GM12878 (cell line): ENCODE measurements at regions not wholly inside any gene's neighbourhood (a gene's known extent, or its start where the extent isn't known, plus 50 kb on each side); places are given as distances from the start of the nearest gene placed in this dataset.

Source experiments
- ATAC-seq: fragments of 200-7000 bp; cut with Tn5 transposase; 3 replicates; pipeline ENCODE4 v1.9.1; 2020; ENCODE audit warnings: mild to moderate bottlenecking, moderate library complexity
- BruUV-seq: library from RNA; stranded (reverse); fragments of 400-500 nt; replicated peaks from 2 replicates; lab custom pipeline; 2021; lab: Mats Ljungman, UMichigan
- CTCF ChIA-PET: fragments of 300-600 bp; sonication (Branson Sonifier 250); formaldehyde crosslinking; extraction: SDS; loops from one replicate; lab custom pipeline; 2021; ENCODE audit warnings: inconsistent platforms; lab: Yijun Ruan, JAX
- POLR2A ChIA-PET: fragments of 350-600 bp; formaldehyde crosslinking; extraction: SDS; loops from one replicate; lab custom pipeline; 2021; ENCODE audit warnings: inconsistent platforms; lab: Charles Lee
- RAD21 ChIA-PET: fragments of 300-600 bp; sonication (Branson Sonifier 250); formaldehyde crosslinking; loops from one replicate; lab custom pipeline; 2023; ENCODE audit warnings: antibody characterized with exemption; ENCODE audit not compliant: unreplicated experiment; lab: Charles Lee
- SMC1A ChIA-PET: fragments of 300-600 bp; sonication (Branson Sonifier 250); formaldehyde crosslinking; loops from one replicate; lab custom pipeline; 2023; ENCODE audit not compliant: unreplicated experiment, uncharacterized antibody; lab: Charles Lee
- DNase-seq: peaks from one replicate; pipeline ENCODE4 v3.0.0-alpha.2; 2011; ENCODE audit warnings: low read depth, low spot score
- FAIRE-seq: peaks from 3 replicates; lab custom pipeline; 2011; peaks lifted over from hg19 to GRCh38; lab: Jason Lieb, UNC
- H2AFZ ChIP-seq: 2 replicates; pipeline ENCODE4 v1.6.0; 2011; ENCODE audit warnings: low read depth, low read length, control low read depth; ENCODE audit not compliant: control insufficient read depth
- H3K27ac ChIP-seq: 2 replicates; pipeline ENCODE4 v1.5.1; 2011; ENCODE audit warnings: control low read depth; ENCODE audit not compliant: control insufficient read depth, insufficient read depth
- H3K27me3 ChIP-seq, 2 experiments: replicated peaks in 1 of 2; 2 replicates each; pipeline versions ENCODE4 v1.6.0 to v1.6.1; 2011; ENCODE audit warnings: low read length in 1 of 2; ENCODE audit not compliant: control insufficient read depth in 2 of 2, insufficient read depth in 2 of 2
- H3K36me3 ChIP-seq, 2 experiments: 2 replicates each; pipeline ENCODE4 v1.5.1; 2011; ENCODE audit warnings: low read length in 1 of 2; ENCODE audit not compliant: control insufficient read depth in 2 of 2, insufficient read depth in 2 of 2
- H3K4me1 ChIP-seq: 2 replicates; pipeline ENCODE4 v1.6.1; 2011; ENCODE audit warnings: mild to moderate bottlenecking, low read length, moderate library complexity, mixed read lengths; ENCODE audit not compliant: control insufficient read depth, insufficient read depth
- H3K4me2 ChIP-seq: 2 replicates; pipeline ENCODE4 v1.6.0; 2011; ENCODE audit warnings: control low read depth; ENCODE audit not compliant: control insufficient read depth, insufficient read depth
- H3K4me3 ChIP-seq: fragments of 200-600 bp; sonication (generic); 2 replicates; pipeline ENCODE4 v1.5.1; 2016
- H3K79me2 ChIP-seq: 2 replicates; pipeline ENCODE4 v1.6.0; 2011; ENCODE audit warnings: low read length; ENCODE audit not compliant: control insufficient read depth, insufficient read depth
- H3K9ac ChIP-seq: 2 replicates; pipeline ENCODE4 v1.8.0; 2011; ENCODE audit warnings: low read length, control low read depth, mixed read lengths; ENCODE audit not compliant: control insufficient read depth, insufficient read depth
- H3K9me3 ChIP-seq: replicated peaks from 3 replicates; pipeline ENCODE4 v1.5.1; 2011; ENCODE audit warnings: mild to moderate bottlenecking, low read length; ENCODE audit not compliant: control insufficient read depth, insufficient read depth
- H4K20me1 ChIP-seq: 2 replicates; pipeline ENCODE4 v1.6.0; 2011; ENCODE audit not compliant: control insufficient read depth, insufficient read depth
- ASH2L ChIP-seq: fragments of 300-600, 200-600 bp; sonication (generic); IDR thresholded peaks from 2 replicates; pipeline ENCODE4 v1.6.1; 2017; ENCODE audit warnings: low read depth, mild to moderate bottlenecking, borderline replicate concordance
- ATF7 ChIP-seq: fragments of 450-650 bp; IDR thresholded peaks from 2 replicates; pipeline ENCODE4 v1.6.1; 2016; ENCODE audit warnings: low read depth, mild to moderate bottlenecking
- BCL11A ChIP-seq: IDR thresholded peaks from 2 replicates; pipeline ENCODE4 v1.6.1; 2011; ENCODE audit warnings: low read depth, low read length
- MTA2 ChIP-seq: fragments of 450-650 bp; IDR thresholded peaks from 2 replicates; pipeline ENCODE4 v1.6.1; 2016; ENCODE audit warnings: low read depth, mild to moderate bottlenecking, moderate library complexity
- NFYB ChIP-seq: IDR thresholded peaks from 2 replicates; pipeline ENCODE4 v1.6.1; 2011; ENCODE audit warnings: low read depth, mild to moderate bottlenecking, low read length, improper control_type of control experiment, moderate library complexity; ENCODE audit not compliant: insufficient read depth
- POLR2AphosphoS5 ChIP-seq: IDR thresholded peaks from 2 replicates; pipeline ENCODE4 v1.6.1; 2011; ENCODE audit warnings: mild to moderate bottlenecking, low read length, inconsistent platforms
- SREBF2 ChIP-seq: IDR thresholded peaks from 2 replicates; pipeline ENCODE4 v1.6.1; 2012; ENCODE audit warnings: mild to moderate bottlenecking, low read length
- TARDBP ChIP-seq: IDR thresholded peaks from 2 replicates; pipeline ENCODE4 v1.6.1; 2016; ENCODE audit warnings: borderline replicate concordance
- WGBS: methylation state at CpG from one replicate; pipeline ENCODE4 v1.1.6; 2016; ENCODE audit warnings: low lambda C conversion rate; ENCODE audit not compliant: insufficient replicate concordance, insufficient coverage; ENCODE audit errors: missing lambda C conversion rate; 5-methylcytosine and 5-hydroxymethylcytosine counted together
- in situ Hi-C: fragments of 300-500 bp; cut with MboI; formaldehyde crosslinking; loops from 9 replicates; pipeline ENCODE4 v1.14.3; 2018; ENCODE audit warnings: mixed read lengths
- intact Hi-C: fragments of 100-400 bp; cut with micrococcal nuclease; formaldehyde crosslinking; loops from one replicate; pipeline ENCODE4 v1.14.2; 2022; ENCODE audit not compliant: unreplicated experiment
- TF ChIP-seq, protein P1 (sequence below): fragments of 450-650 bp; IDR thresholded peaks from 2 replicates; pipeline ENCODE4 v1.6.1; 2017; ENCODE audit warnings: mild to moderate bottlenecking, moderate library complexity

DNA sequence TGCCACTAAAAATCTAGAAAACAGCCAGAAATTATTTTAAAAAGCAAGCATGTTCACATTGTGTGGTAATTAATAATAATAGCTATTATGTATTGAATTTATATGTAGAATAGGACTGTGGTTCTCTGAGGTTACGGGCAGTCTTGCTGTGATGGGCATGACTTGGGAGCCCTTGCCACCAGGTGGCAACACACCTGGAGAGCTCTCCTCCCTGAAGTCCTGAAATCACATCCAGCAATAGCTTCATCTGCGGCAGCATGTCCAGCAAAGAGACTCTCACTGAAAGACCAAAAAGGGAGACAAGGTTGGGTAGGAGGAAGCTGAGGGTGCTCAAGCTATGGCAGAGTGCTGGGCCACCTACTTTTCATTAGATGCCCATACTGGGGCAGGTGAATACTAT, 206.8 kb upstream of the IL12A start:
- Histone ChIP-seq H3K36me3 (no peaks in the 10 kb centered on the region), H3K4me1 (no peaks in the 10 kb centered on the region; the same call in 1 of the 2 replicates), H3K79me2 (no peaks in the 10 kb centered on the region), H3K27ac (no peak overlapping the region), H2AFZ (no peak overlapping the region), H3K9ac (no peak overlapping the region), H4K20me1 (no peaks in the 10 kb centered on the region), H3K4me2 (no peak overlapping the region), H3K4me3 (no peak overlapping the region), H3K9me3 (no peaks in the 10 kb centered on the region), H3K27me3 (no peaks in the 10 kb centered on the region; a peak in 1 of 4 replicates)
- POLR2A ChIA-PET, result no interaction called here
- CTCF ChIA-PET, result interaction anchor here (1.2 to 1.9 kb wide), 3 partner anchors 22 to 224 kb away, joined by 3 to 9 read pairs (median 4); no protein-coding TSS in a partner anchor
- no peak for FAIRE-seq
- RAD21 ChIA-PET, result no interaction called here
- SMC1A ChIA-PET, result interaction anchor here (1.1 kb wide), 1 partner anchor 22 kb away, joined by 3 read pairs; no protein-coding TSS in a partner anchor
- intact Hi-C loops, result no loop called here
- WGBS, result 66% methylated on average over 2 of the region's 2 CpGs
- no TSS peak for BruUV-seq
- DNase-seq, result no peak
- ATAC-seq, result no peak
- in situ Hi-C loops, result no loop called here
- no peak for TF ChIP-seq TARDBP
- TF ChIP-seq MTA2, result no peak
- no peak for TF ChIP-seq ATF7
- TF ChIP-seq POLR2AphosphoS5, result no peak
- TF ChIP-seq ASH2L, result no peak
- TF ChIP-seq SREBF2, result no peak
- no peak for TF ChIP-seq BCL11A
- TF ChIP-seq, protein P1, sequence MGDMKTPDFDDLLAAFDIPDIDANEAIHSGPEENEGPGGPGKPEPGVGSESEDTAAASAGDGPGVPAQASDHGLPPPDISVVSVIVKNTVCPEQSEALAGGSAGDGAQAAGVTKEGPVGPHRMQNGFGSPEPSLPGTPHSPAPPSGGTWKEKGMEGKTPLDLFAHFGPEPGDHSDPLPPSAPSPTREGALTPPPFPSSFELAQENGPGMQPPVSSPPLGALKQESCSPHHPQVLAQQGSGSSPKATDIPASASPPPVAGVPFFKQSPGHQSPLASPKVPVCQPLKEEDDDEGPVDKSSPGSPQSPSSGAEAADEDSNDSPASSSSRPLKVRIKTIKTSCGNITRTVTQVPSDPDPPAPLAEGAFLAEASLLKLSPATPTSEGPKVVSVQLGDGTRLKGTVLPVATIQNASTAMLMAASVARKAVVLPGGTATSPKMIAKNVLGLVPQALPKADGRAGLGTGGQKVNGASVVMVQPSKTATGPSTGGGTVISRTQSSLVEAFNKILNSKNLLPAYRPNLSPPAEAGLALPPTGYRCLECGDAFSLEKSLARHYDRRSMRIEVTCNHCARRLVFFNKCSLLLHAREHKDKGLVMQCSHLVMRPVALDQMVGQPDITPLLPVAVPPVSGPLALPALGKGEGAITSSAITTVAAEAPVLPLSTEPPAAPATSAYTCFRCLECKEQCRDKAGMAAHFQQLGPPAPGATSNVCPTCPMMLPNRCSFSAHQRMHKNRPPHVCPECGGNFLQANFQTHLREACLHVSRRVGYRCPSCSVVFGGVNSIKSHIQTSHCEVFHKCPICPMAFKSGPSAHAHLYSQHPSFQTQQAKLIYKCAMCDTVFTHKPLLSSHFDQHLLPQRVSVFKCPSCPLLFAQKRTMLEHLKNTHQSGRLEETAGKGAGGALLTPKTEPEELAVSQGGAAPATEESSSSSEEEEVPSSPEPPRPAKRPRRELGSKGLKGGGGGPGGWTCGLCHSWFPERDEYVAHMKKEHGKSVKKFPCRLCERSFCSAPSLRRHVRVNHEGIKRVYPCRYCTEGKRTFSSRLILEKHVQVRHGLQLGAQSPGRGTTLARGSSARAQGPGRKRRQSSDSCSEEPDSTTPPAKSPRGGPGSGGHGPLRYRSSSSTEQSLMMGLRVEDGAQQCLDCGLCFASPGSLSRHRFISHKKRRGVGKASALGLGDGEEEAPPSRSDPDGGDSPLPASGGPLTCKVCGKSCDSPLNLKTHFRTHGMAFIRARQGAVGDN, result no peak
- TF ChIP-seq NFYB, result no peak
